Psoas muscle (tissue), 7 donors: ENCODE measurements at regions not wholly inside any gene's neighbourhood (a gene's known extent, or its start where the extent isn't known, plus 50 kb on each side); places are given as distances from the start of the nearest gene placed in this dataset.
"Not testable (repeated sequence)": the region's sequence is repeated elsewhere in the genome, so short reads cannot be mapped to it uniquely, and the experiment has no call there.

Experiments used
- ATAC-seq, 4 donors: fragments of 200-7000 bp; cut with Tn5 transposase; one replicate each; pipeline ENCODE4 v1.9.1; 2020; ENCODE audit warnings: moderate library complexity in 3 of 4, mild to moderate bottlenecking in 2 of 4
- DNase-seq, 2 donors: peaks; one replicate each; pipeline ENCODE4 v3.0.0-alpha.2; 2020
- H3K27ac ChIP-seq: fragments of 200-600 bp; one replicate; pipeline ENCODE4 v1.8.0; 2022
- H3K27me3 ChIP-seq, 3 donors: fragments of 200-600 bp in 1 of 3; one replicate each; pipeline versions ENCODE4 v1.6.1 to v1.8.0; 2013 to 2022; ENCODE audit warnings: low read length in 2 of 3, mild to moderate bottlenecking in 2 of 3, moderate library complexity in 1 of 3; ENCODE audit not compliant: insufficient read depth in 3 of 3
- H3K36me3 ChIP-seq, 2 donors: fragments of 200-600 bp in 1 of 2; one replicate each; pipeline versions ENCODE4 v1.6.1 to v1.8.0; 2013 to 2022; ENCODE audit warnings: low read depth in 1 of 2, mild to moderate bottlenecking in 1 of 2, moderate library complexity in 1 of 2; ENCODE audit not compliant: insufficient read depth in 1 of 2
- H3K4me1 ChIP-seq: fragments of 200-600 bp; one replicate; pipeline ENCODE4 v1.8.0; 2022
- H3K4me3 ChIP-seq: fragments of 200-600 bp; one replicate; pipeline ENCODE4 v1.8.0; 2022; ENCODE audit warnings: mild to moderate bottlenecking
- H3K9me3 ChIP-seq: fragments of 200-600 bp; one replicate; pipeline ENCODE4 v1.8.0; 2022
- CTCF ChIP-seq: fragments of 200-600 bp; IDR thresholded peaks from one replicate; pipeline ENCODE4 v1.8.0; 2022; ENCODE audit warnings: antibody characterized with exemption
- WGBS, 3 donors: extraction: QIAGEN DNeasy Blood & Tissue Kit; methylation state at CpG; one replicate each; pipeline versions ENCODE4 v1.1.6 to v1.1.7; 2013; 5-methylcytosine and 5-hydroxymethylcytosine counted together
- intact Hi-C, 2 donors: fragments of 100-400 bp; cut with DNase I; formaldehyde crosslinking; loops; one replicate each; pipeline versions ENCODE4 v1.11.0 to v1.14.2; 2022
- donor health status: healthy with polysubstance abuse.
- donor health status: DM: no; HTN: no; CAD: no; lungs with moderate emphysema.
- donor health status: Bipolar disorder and iron deficiency.
- donor health status: healthy.
- donor health status: DM: yes; HTN: yes; CAD: no.
- donor health status: DM: no; HTN: no; CAD: no.
- donor health status: DM: yes; HTN: yes; CAD: no.

GRCh38 chr5:135747824-135748223 is 86.6 kb upstream of the SLC25A48 start:
- WGBS, 3 donors, result 44 to 65% (median 51%) methylated on average over 2 of the region's 2 CpGs
- intact Hi-C loops, result no loop called here

DNA sequence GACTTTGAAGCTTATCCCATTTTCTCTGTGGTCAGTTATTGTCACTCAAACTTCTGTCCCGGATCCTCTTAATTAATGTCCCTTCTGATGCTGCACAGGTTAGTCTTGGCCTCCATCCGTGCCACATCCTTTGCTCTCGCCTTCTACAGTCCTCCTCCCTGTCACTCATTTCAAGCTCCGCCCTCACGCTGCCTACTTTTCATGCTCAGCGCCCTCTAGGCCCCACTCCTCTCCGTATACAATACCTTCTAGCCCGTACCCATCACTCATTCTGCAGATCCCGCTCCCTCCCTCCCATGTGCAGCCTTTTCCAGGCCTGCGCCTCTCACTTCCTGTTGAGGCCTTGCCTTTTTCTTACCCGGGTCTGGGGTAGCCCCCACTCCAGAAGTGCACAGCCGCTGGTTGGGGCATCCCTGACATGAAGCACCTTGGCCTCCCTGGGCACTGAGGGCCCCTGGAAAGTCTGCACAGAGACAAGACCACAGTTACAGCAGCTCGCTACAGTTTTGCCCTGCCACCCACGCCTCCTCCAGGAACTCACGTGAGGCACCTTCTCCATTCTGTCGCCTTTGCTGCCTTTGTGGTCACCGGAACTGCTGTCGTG is 88.5 kb upstream of the SLC25A48 start:
- Histone ChIP-seq H3K9me3 (no peaks in the 10 kb centered on the region), H3K4me3 (no peak overlapping the region), H3K27me3 (no peaks in the 10 kb centered on the region), H3K4me1 (no peaks in the 10 kb centered on the region), H3K36me3 (no peaks in the 10 kb centered on the region), H3K27ac (no peak overlapping the region)
- DNase-seq, result no peak
- no peak for ATAC-seq
- 83 to 88% (median 86%) methylated on average over 18 of the region's 18 CpGs for WGBS, 3 donors
- intact Hi-C loops, result no loop called here
- no peak for TF ChIP-seq CTCF

More at GRCh38 chr5:135747824-135748223, 86.6 kb upstream of the SLC25A48 start:
- TF ChIP-seq CTCF, result no peak
- H3K27me3 ChIP-seq, result no peaks in the 10 kb centered on the region
- H3K36me3 ChIP-seq, result no peaks in the 10 kb centered on the region
- H3K4me1 ChIP-seq, result no peaks in the 10 kb centered on the region
- ATAC-seq (no peak), DNase-seq (no peak)
- no peak overlapping the region for H3K4me3 ChIP-seq
- H3K9me3 ChIP-seq, result no peaks in the 10 kb centered on the region
- no peak overlapping the region for H3K27ac ChIP-seq

DNA sequence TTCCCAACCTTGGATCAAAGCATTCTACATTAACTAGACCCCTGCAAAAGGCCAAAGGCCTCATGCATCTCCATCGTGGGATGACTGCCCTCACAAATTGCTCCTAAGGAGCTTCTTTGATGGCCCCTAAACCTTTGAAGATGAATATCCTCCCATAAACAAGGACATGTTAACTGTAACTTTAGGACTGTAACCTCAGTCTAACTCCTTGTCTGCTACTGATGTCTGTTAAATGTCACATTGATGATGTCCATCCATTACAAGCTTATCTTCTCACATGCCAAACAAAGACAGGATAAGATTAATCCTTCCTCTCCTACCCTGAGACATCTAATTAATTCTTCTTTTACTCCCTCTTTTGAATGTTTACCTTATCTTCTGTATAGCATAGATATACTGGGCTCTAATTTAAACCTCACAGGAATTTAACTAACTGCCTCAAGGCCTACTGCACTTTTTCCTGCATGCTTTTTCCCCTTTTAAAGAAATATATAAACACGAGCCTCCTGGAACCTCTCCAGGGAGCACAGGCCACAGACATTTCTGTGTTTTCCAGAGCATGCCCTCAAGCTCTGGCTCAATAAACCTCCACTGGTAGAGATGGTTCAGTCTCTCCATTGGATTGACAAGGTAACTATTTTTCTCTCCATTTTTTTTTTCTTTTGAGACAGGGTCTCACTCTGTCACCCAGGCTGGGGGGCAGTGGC is 90.6 kb upstream of the SLC25A48 start:
- WGBS, 3 donors, result 24 to 30% (median 26%) methylated on average over 2 of the region's 2 CpGs

DNA sequence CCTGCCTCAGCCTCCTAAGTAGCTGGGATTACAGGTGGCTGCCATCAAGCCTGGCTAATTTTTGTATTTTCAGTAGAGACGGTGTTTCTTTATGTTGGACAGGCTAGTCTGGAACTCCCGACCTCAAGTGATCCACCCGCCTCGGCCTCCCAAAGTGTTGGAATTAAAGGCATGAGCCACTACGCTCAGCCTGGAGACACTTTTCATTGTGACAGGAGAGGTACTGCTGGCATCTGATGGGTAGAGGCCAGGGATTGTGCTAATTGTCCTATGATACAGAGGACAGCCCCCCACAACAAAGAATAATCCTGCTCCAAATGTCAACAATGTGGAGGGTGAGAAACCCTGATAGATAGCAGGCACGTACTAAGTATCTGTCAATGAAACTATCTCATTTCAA is 91.3 kb upstream of the SLC25A48 start:
- no peak for ATAC-seq
- intact Hi-C loops, result no loop called here
- H3K4me3 ChIP-seq, result no peak overlapping the region
- no peaks in the 10 kb centered on the region for H3K36me3 ChIP-seq
- H3K4me1 ChIP-seq, result no peaks in the 10 kb centered on the region
- H3K27ac ChIP-seq, result no peak overlapping the region
- no peaks in the 10 kb centered on the region for H3K27me3 ChIP-seq
- WGBS, 3 donors, result 73 to 84% (median 74%) methylated on average over 6 of the region's 6 CpGs
- TF ChIP-seq CTCF, result no peak
- no peak for DNase-seq
- no peaks in the 10 kb centered on the region for H3K9me3 ChIP-seq

More for the DNA sequence above, 90.6 kb upstream of the SLC25A48 start:
- ATAC-seq, result no peak
- no peak for DNase-seq
- Histone ChIP-seq H3K9me3 (no peaks in the 10 kb centered on the region), H3K4me1 (no peaks in the 10 kb centered on the region), H3K27me3 (no peaks in the 10 kb centered on the region), H3K27ac (no peak overlapping the region), H3K36me3 (no peaks in the 10 kb centered on the region), H3K4me3 (no peak overlapping the region)
- intact Hi-C loops, result no loop called here
- TF ChIP-seq CTCF, result no peak

DNA sequence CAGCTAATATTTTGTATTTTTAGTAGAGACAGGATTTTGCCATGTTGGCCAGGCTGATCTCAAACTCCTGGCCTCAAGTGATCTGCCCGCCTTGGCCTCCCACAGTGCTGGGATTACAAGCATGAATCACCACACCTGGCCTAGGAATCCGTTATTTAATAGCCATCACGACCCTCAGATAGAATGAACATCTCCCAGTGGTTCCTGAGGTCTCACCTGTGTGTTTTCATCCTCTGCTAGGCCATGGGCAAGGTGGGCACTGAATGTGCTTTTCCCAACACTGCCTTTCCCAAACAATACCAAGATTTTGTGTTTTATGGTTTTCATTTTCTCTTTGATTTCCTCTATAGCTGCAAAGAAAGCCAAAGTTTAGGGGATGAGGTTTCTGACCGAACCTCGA is 92.2 kb upstream of the SLC25A48 start:
- intact Hi-C loops, H3K9me3 ChIP-seq, DNase-seq, H3K36me3 ChIP-seq, ATAC-seq, H3K27me3 ChIP-seq, H3K4me3 ChIP-seq, H3K27ac ChIP-seq, H3K4me1 ChIP-seq: not testable (repeated sequence)
- 82 to 89% (median 85%) methylated on average over 5 of the region's 5 CpGs for WGBS, 3 donors
